COLO829 (cell line): ENCODE measurements at regions not wholly inside any gene's neighbourhood (a gene's known extent, or its start where the extent isn't known, plus 50 kb on each side); places are given as distances from the start of the nearest gene placed in this dataset.

ENCODE experiments used
- DNase-seq: peaks from one replicate; pipeline ENCODE4 v3.0.0; 2012; ENCODE audit warnings: low spot score

GRCh38 chr15:61624950-61625349 lies 395.8 kb upstream of the RORA start:
- DNase-seq: no peak

- no peak for DNase-seq
These were observed 394.6 kb upstream of the RORA start for GRCh38 chr15:61623746-61624145.

- no peak for DNase-seq
These were observed 392.8 kb upstream of the RORA start for GRCh38 chr15:61621865-61622264.

- DNase-seq: no peak
These were observed 392.0 kb upstream of the RORA start for GRCh38 chr15:61621146-61621545.

GRCh38 chr15:61620151-61620550 lies 391.0 kb upstream of the RORA start:
- no peak for DNase-seq

GRCh38 chr15:61613729-61614128 lies 384.6 kb upstream of the RORA start:
- DNase-seq: no peak

GRCh38 chr15:61613138-61613537 lies 384.0 kb upstream of the RORA start:
- DNase-seq: no peak

GRCh38 chr15:61612111-61612510 lies 383.0 kb upstream of the RORA start:
- DNase-seq: no peak

- DNase-seq: no peak
These were observed 376.2 kb upstream of the RORA start for GRCh38 chr15:61605343-61605742.

GRCh38 chr15:61598655-61599054 lies 369.6 kb upstream of the RORA start:
- DNase-seq: no peak

GRCh38 chr15:61584410-61584809 lies 355.3 kb upstream of the RORA start:
- no peak for DNase-seq

GRCh38 chr15:61582092-61582491 lies 353.0 kb upstream of the RORA start:
- no peak for DNase-seq

- DNase-seq: no peak
These were observed 346.5 kb upstream of the RORA start for GRCh38 chr15:61575597-61575996.

GRCh38 chr15:61571026-61571425 lies 341.9 kb upstream of the RORA start:
- DNase-seq: no peak

GRCh38 chr15:61564785-61565184 lies 335.7 kb upstream of the RORA start:
- DNase-seq: no peak

- DNase-seq: no peak
These were observed 329.4 kb upstream of the RORA start for GRCh38 chr15:61558172-61559136.

- no peak for DNase-seq
These were observed 327.0 kb upstream of the RORA start for GRCh38 chr15:61556037-61556648.

- no peak for DNase-seq
These were observed 320.6 kb upstream of the RORA start for GRCh38 chr15:61549727-61550126.

- DNase-seq: no peak
These were observed 316.7 kb upstream of the RORA start for GRCh38 chr15:61545763-61546162.

- DNase-seq: no peak
These were observed 312.4 kb upstream of the RORA start for GRCh38 chr15:61541516-61541915.

- no peak for DNase-seq
These were observed 308.2 kb upstream of the RORA start for GRCh38 chr15:61537337-61537736.

GRCh38 chr15:61534986-61535385 lies 305.9 kb upstream of the RORA start:
- no peak for DNase-seq

- no peak for DNase-seq
These were observed 301.7 kb upstream of the RORA start for GRCh38 chr15:61530769-61531168.

- DNase-seq: no peak
These were observed 299.4 kb upstream of the RORA start for GRCh38 chr15:61528581-61528910.
